ENCODE measurements at regions not wholly inside any gene's neighbourhood (a gene's known extent, or its start where the extent isn't known, plus 50 kb on each side); places are given as distances from the start of the nearest gene placed in this dataset.

GRCh38 chr5:121426153-121426552 is 425.5 kb upstream of the FTMT start:
- no peak for TF ChIP-seq KLF16 (tag by site-specific recombination; IDR thresholded peaks at IDR 0.05)
- TF ChIP-seq ATF2 (tag by site-specific recombination; IDR thresholded peaks at IDR 0.05; ENCODE audit: low read depth) = no peak
- no peak for TF ChIP-seq ZBTB48 (tag by site-specific recombination; IDR thresholded peaks at IDR 0.05)
- no peak for TF ChIP-seq CTCF (tag by site-specific recombination; IDR thresholded peaks at IDR 0.05)
